Liver (tissue), 7 donors: ENCODE measurements at regions not wholly inside any gene's neighbourhood (a gene's known extent, or its start where the extent isn't known, plus 50 kb on each side); places are given as distances from the start of the nearest gene placed in this dataset.

Experiments
- DNase-seq: peaks from one replicate; pipeline ENCODE4 v3.0.0-alpha.2; 2017; ENCODE audit warnings: low spot score
- H3K27ac ChIP-seq, 2 donors: one replicate each; pipeline ENCODE4 v1.7.0; 2013; ENCODE audit warnings: inconsistent platforms in 2 of 2, low read length in 2 of 2, control low read depth in 1 of 2, low read depth in 1 of 2, mild to moderate bottlenecking in 1 of 2
- H3K27me3 ChIP-seq, 4 donors: one replicate each; pipeline versions ENCODE4 v1.6.1 to v1.7.0; 2013; ENCODE audit warnings: low read length in 3 of 4, inconsistent platforms in 1 of 4, mild to moderate bottlenecking in 1 of 4, moderate library complexity in 1 of 4; ENCODE audit not compliant: control insufficient read depth in 4 of 4, insufficient read depth in 4 of 4
- H3K36me3 ChIP-seq, 4 donors: one replicate each; pipeline versions ENCODE4 v1.6.1 to v1.7.0; 2013; ENCODE audit warnings: low read length in 3 of 4, mild to moderate bottlenecking in 3 of 4, low read depth in 1 of 4, moderate library complexity in 1 of 4; ENCODE audit not compliant: control insufficient read depth in 4 of 4, insufficient read depth in 3 of 4
- H3K4me1 ChIP-seq, 4 donors: one replicate each; pipeline versions ENCODE4 v1.6.1 to v1.7.0; 2013; ENCODE audit warnings: low read length in 3 of 4, mild to moderate bottlenecking in 3 of 4, moderate library complexity in 1 of 4; ENCODE audit not compliant: control insufficient read depth in 4 of 4, insufficient read depth in 4 of 4
- H3K4me3 ChIP-seq, 3 donors: one replicate each; pipeline versions ENCODE4 v1.6.1 to v1.7.0; 2013; ENCODE audit warnings: low read length in 3 of 3, control low read depth in 1 of 3, low read depth in 1 of 3, mild to moderate bottlenecking in 1 of 3
- H3K9ac ChIP-seq, 2 donors: one replicate each; pipeline ENCODE4 v1.7.0; 2013; ENCODE audit warnings: low read length in 2 of 2, mild to moderate bottlenecking in 2 of 2, moderate library complexity in 2 of 2, control low read depth in 1 of 2, low read depth in 1 of 2
- H3K9me3 ChIP-seq, 4 donors: one replicate each; pipeline versions ENCODE4 v1.6.1 to v1.7.0; 2013; ENCODE audit warnings: low read length in 3 of 4; ENCODE audit not compliant: control insufficient read depth in 4 of 4
- ATF3 ChIP-seq: IDR thresholded peaks from 2 replicates; pipeline ENCODE4 v1.6.1; 2016; ENCODE audit warnings: antibody characterized with exemption
- CTCF ChIP-seq: fragments of 150-350 bp; IDR thresholded peaks from 2 replicates; pipeline ENCODE4 v1.5.1; 2017; ENCODE audit warnings: improper control_type of control experiment, low read depth, low read length; ENCODE audit not compliant: missing input control
- EGR1 ChIP-seq, 2 donors: IDR thresholded peaks; 2 replicates each; pipeline ENCODE4 v1.6.1; 2016 to 2018; ENCODE audit warnings: antibody characterized with exemption in 2 of 2, low read depth in 2 of 2
- FOXA1 ChIP-seq: IDR thresholded peaks from 2 replicates; pipeline ENCODE4 v1.6.1; 2016; ENCODE audit warnings: antibody characterized with exemption
- FOXA2 ChIP-seq: IDR thresholded peaks from 2 replicates; pipeline ENCODE4 v1.6.1; 2016; ENCODE audit warnings: antibody characterized with exemption
- GABPA ChIP-seq, 2 donors: IDR thresholded peaks in 1 of 2; conservative IDR thresholded peaks in 1 of 2; 2 replicates each; pipeline ENCODE4 v1.6.1; 2016; ENCODE audit warnings: antibody characterized with exemption in 2 of 2, mild to moderate bottlenecking in 1 of 2, moderate library complexity in 1 of 2
- HNF4G ChIP-seq: IDR thresholded peaks from 2 replicates; pipeline ENCODE4 v1.6.1; 2016; ENCODE audit warnings: antibody characterized with exemption
- MAX ChIP-seq: IDR thresholded peaks from 2 replicates; pipeline ENCODE4 v1.6.1; 2016; ENCODE audit warnings: antibody characterized with exemption
- RAD21 ChIP-seq, 2 donors: IDR thresholded peaks; 2 replicates each; pipeline ENCODE4 v1.6.1; 2016; ENCODE audit warnings: antibody characterized with exemption in 2 of 2, mild to moderate bottlenecking in 2 of 2
- REST ChIP-seq: IDR thresholded peaks from 2 replicates; pipeline ENCODE4 v1.6.1; 2016; ENCODE audit warnings: antibody characterized with exemption, mild to moderate bottlenecking
- RXRA ChIP-seq, 2 donors: IDR thresholded peaks; 2 replicates each; pipeline ENCODE4 v1.6.1; 2017 to 2018; ENCODE audit warnings: antibody characterized with exemption in 2 of 2, mild to moderate bottlenecking in 1 of 2
- TAF1 ChIP-seq: conservative IDR thresholded peaks from 2 replicates; pipeline ENCODE4 v1.6.1; 2016; ENCODE audit warnings: antibody characterized with exemption, mild to moderate bottlenecking
- YY1 ChIP-seq: IDR thresholded peaks from 2 replicates; pipeline ENCODE4 v1.6.1; 2016; ENCODE audit warnings: antibody characterized with exemption, mild to moderate bottlenecking
- ZBTB33 ChIP-seq: IDR thresholded peaks from 2 replicates; pipeline ENCODE4 v1.6.1; 2016; ENCODE audit warnings: antibody characterized with exemption
- donor health status: healthy.
- donor health status: healthy.
- donor health status: healthy.
- donor health status: healthy.

GRCh38 chr18:30597202-30597601 lies 445.3 kb downstream of the DSC3 start:
- TF ChIP-seq FOXA2 = no peak
- no peak for TF ChIP-seq RAD21 (IDR thresholded peaks at IDR 0.05)
- TF ChIP-seq HNF4G = no peak
- TF ChIP-seq CTCF = no peak
- TF ChIP-seq ZBTB33 = no peak
- no peak for TF ChIP-seq MAX
- no peak for TF ChIP-seq RXRA (IDR thresholded peaks at IDR 0.05)
- TF ChIP-seq YY1 = no peak
- TF ChIP-seq EGR1 (IDR thresholded peaks at IDR 0.05; ENCODE audit: low read depth in 2 of 2) = no peak
- no peak for TF ChIP-seq FOXA1
- no peak for TF ChIP-seq ATF3
- Histone ChIP-seq H3K9me3 (peaks cover 0 to 4% (median 0%) of the 10 kb centered on the region in 4 donors), H3K36me3 (no peaks in the 10 kb centered on the region), H3K4me1 (no peaks in the 10 kb centered on the region), H3K27ac (no peak overlapping the region), H3K4me3 (no peak overlapping the region), H3K9ac (no peak overlapping the region), H3K27me3 (no peaks in the 10 kb centered on the region)
- no peak for DNase-seq

GRCh38 chr18:30596635-30597034 lies 445.9 kb downstream of the DSC3 start:
- H3K9me3 ChIP-seq = peaks cover 0 to 4% (median 0%) of the 10 kb centered on the region in 4 donors
- H3K4me3 ChIP-seq = no peak overlapping the region
- no peaks in the 10 kb centered on the region for H3K36me3 ChIP-seq
- DNase-seq = no peak
- no peak overlapping the region for H3K27ac ChIP-seq
- H3K4me1 ChIP-seq = no peaks in the 10 kb centered on the region
- TF ChIP-seq MAX (no peak), RXRA (IDR thresholded peaks at IDR 0.05) (no peak), TAF1 (no peak), REST (no peak), GABPA (IDR thresholded peaks at IDR 0.05 in 1 of 2, conservative IDR thresholded peaks at IDR 0.05 in 1 of 2) (no peak), CTCF (no peak), RAD21 (IDR thresholded peaks at IDR 0.05) (no peak), HNF4G (no peak)
- H3K9ac ChIP-seq = no peak overlapping the region
- H3K27me3 ChIP-seq = no peaks in the 10 kb centered on the region
